ENCODE measurements at regions not wholly inside any gene's neighbourhood (a gene's known extent, or its start where the extent isn't known, plus 50 kb on each side); places are given as distances from the start of the nearest gene placed in this dataset.
A peak's percentile ranks its signal among the peaks of the same experiment; 100 is the strongest.

GRCh38 chr1:5765997-5766913 lies 226.0 kb downstream of the NPHP4 start:
- DNase-seq = peak; percentile 31

- no peak for DNase-seq
These were observed 226.7 kb downstream of the NPHP4 start for GRCh38 chr1:5765483-5765882.

- no peak for DNase-seq
These were observed 227.3 kb downstream of the NPHP4 start for GRCh38 chr1:5764959-5765358.

- DNase-seq = no peak
These were observed 227.8 kb downstream of the NPHP4 start for GRCh38 chr1:5764464-5764863.

GRCh38 chr1:5763696-5764370 lies 228.4 kb downstream of the NPHP4 start:
- DNase-seq = no peak

GRCh38 chr1:5758859-5759578 lies 233.2 kb downstream of the NPHP4 start:
- no peak for DNase-seq

- DNase-seq = peak; percentile 29
These were observed 234.0 kb downstream of the NPHP4 start for GRCh38 chr1:5758000-5758858.

GRCh38 chr1:5757187-5757805 lies 234.9 kb downstream of the NPHP4 start:
- no peak for DNase-seq

GRCh38 chr1:5756434-5757186 lies 235.6 kb downstream of the NPHP4 start:
- DNase-seq = no peak

- no peak for DNase-seq
These were observed 236.6 kb downstream of the NPHP4 start for GRCh38 chr1:5755552-5756125.

GRCh38 chr1:5754817-5755551 lies 237.2 kb downstream of the NPHP4 start:
- DNase-seq = no peak

GRCh38 chr1:5753549-5754421 lies 238.4 kb downstream of the NPHP4 start:
- DNase-seq = no peak

GRCh38 chr1:5752746-5753548 lies 239.3 kb downstream of the NPHP4 start:
- no peak for DNase-seq

GRCh38 chr1:5751833-5752745 lies 240.1 kb downstream of the NPHP4 start:
- DNase-seq = no peak

- no peak for DNase-seq
These were observed 241.1 kb downstream of the NPHP4 start for GRCh38 chr1:5751163-5751540.

GRCh38 chr1:5750186-5751162 lies 241.8 kb downstream of the NPHP4 start:
- no peak for DNase-seq
